GM12891 (cell line): ENCODE measurements at regions not wholly inside any gene's neighbourhood (a gene's known extent, or its start where the extent isn't known, plus 50 kb on each side); places are given as distances from the start of the nearest gene placed in this dataset.

Experiments
- PAX5 ChIP-seq: IDR thresholded peaks from 2 replicates; pipeline ENCODE4 v1.6.1; 2011; ENCODE audit warnings: low read length, moderate library complexity, mild to moderate bottlenecking; ENCODE audit not compliant: insufficient read depth, severe bottlenecking
- POLR2A ChIP-seq: IDR thresholded peaks from 2 replicates; pipeline ENCODE4 v1.6.1; 2011; ENCODE audit warnings: low read depth, low read length, control low read depth
- POLR2AphosphoS5 ChIP-seq: IDR thresholded peaks from 2 replicates; pipeline ENCODE4 v1.6.1; 2011; ENCODE audit warnings: low read depth, low read length, control low read depth

DNA sequence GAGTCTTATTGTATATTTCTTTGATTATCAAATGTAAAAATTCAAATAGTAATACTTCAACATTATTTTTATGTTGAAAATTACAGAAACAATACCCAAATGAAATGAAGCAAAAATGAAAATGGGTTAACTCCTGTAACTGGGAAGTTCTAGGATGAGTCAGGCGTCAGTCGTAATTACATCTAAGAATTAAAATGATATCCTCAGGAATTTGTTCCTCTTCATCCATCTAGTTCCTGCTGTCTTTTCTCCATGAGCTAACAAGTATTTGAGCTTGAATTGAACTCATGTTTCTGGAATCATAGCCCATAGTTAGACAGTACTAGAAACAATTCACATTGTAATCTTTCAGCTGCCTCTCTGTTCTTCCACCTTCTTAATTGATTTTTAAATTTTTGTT lies 568.3 kb upstream of the TLE4 start:
- no peak for TF ChIP-seq POLR2AphosphoS5
- no peak for TF ChIP-seq POLR2A
- no peak for TF ChIP-seq PAX5
